ENCODE measurements at regions not wholly inside any gene's neighbourhood (a gene's known extent, or its start where the extent isn't known, plus 50 kb on each side); places are given as distances from the start of the nearest gene placed in this dataset.

DNA sequence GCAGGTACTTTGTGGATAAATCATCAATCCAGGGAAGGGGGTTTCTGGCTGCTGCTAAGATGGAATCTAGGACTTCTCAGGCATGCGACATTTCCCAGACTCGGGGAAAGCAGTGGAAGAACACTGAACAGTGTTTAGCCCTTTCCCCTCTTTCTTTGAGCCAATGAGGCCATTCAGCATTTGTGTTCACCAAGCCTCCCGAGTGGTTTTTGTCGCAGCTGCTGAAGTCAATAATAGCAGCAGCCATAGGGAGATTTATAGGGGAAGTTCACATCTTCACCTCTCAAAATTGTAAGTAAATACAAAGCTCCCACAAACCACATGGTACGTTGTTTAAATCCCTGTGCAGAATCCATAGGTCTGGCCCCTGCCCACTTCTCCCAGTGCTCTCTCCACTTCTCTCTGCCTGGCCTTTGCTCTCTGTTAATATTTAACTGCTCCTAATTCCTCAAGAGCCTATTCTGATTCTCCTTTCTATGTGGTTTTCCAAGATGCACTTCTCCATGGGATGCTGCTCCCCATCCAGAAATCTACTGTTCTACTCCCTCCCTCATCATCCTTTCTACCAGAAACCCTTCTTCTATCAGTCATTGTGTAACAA is 230.7 kb downstream of the SHQ1 start:
- Histone ChIP-seq H3K4me1 (no peaks in the 10 kb centered on the region), H3K27ac (no peak overlapping the region), H3K9me3 (no peaks in the 10 kb centered on the region), H3K4me3 (no peak overlapping the region), H3K4me2 (no peak overlapping the region)
- CTCF ChIA-PET, result no interaction called here
- POLR2A ChIA-PET, result no interaction called here
- DNase-seq (ENCODE audit: low read depth in 1 of 2, low spot score in 1 of 2) (no peak), FAIRE-seq (no peak), ATAC-seq (no peak)
- TF ChIP-seq NPAS2 (CRISPR knock-in tag; IDR thresholded peaks at IDR 0.05; ENCODE audit: borderline replicate concordance), result no peak
- TF ChIP-seq POLR2AphosphoS2 (conservative IDR thresholded peaks at IDR 0.05; ENCODE audit: low read length), result no peak
- TF ChIP-seq, protein P1, sequence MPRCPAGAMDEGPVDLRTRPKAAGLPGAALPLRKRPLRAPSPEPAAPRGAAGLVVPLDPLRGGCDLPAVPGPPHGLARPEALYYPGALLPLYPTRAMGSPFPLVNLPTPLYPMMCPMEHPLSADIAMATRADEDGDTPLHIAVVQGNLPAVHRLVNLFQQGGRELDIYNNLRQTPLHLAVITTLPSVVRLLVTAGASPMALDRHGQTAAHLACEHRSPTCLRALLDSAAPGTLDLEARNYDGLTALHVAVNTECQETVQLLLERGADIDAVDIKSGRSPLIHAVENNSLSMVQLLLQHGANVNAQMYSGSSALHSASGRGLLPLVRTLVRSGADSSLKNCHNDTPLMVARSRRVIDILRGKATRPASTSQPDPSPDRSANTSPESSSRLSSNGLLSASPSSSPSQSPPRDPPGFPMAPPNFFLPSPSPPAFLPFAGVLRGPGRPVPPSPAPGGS (IDR thresholded peaks at IDR 0.05), result no peak
- TF ChIP-seq PHF8 (IDR thresholded peaks at IDR 0.05; ENCODE audit: borderline replicate concordance, low read depth), result no peak
- no peak for TF ChIP-seq RCOR1 (IDR thresholded peaks at IDR 0.05; ENCODE audit: low read depth, low read length)
- no peak for TF ChIP-seq KDM1A (IDR thresholded peaks at IDR 0.05; ENCODE audit: low read depth)
- TF ChIP-seq ZSCAN20 (CRISPR knock-in tag; IDR thresholded peaks at IDR 0.05), result no peak
- TF ChIP-seq ZC3H11A (IDR thresholded peaks at IDR 0.05), result no peak
- TF ChIP-seq, protein P2, sequence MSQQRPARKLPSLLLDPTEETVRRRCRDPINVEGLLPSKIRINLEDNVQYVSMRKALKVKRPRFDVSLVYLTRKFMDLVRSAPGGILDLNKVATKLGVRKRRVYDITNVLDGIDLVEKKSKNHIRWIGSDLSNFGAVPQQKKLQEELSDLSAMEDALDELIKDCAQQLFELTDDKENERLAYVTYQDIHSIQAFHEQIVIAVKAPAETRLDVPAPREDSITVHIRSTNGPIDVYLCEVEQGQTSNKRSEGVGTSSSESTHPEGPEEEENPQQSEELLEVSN (IDR thresholded peaks at IDR 0.05; ENCODE audit: borderline replicate concordance, low read depth), result no peak
- TF ChIP-seq, protein P3, sequence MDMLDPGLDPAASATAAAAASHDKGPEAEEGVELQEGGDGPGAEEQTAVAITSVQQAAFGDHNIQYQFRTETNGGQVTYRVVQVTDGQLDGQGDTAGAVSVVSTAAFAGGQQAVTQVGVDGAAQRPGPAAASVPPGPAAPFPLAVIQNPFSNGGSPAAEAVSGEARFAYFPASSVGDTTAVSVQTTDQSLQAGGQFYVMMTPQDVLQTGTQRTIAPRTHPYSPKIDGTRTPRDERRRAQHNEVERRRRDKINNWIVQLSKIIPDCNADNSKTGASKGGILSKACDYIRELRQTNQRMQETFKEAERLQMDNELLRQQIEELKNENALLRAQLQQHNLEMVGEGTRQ (IDR thresholded peaks at IDR 0.05), result no peak
- TF ChIP-seq CBX8 (IDR thresholded peaks at IDR 0.05), result no peak
- TF ChIP-seq, protein P4, sequence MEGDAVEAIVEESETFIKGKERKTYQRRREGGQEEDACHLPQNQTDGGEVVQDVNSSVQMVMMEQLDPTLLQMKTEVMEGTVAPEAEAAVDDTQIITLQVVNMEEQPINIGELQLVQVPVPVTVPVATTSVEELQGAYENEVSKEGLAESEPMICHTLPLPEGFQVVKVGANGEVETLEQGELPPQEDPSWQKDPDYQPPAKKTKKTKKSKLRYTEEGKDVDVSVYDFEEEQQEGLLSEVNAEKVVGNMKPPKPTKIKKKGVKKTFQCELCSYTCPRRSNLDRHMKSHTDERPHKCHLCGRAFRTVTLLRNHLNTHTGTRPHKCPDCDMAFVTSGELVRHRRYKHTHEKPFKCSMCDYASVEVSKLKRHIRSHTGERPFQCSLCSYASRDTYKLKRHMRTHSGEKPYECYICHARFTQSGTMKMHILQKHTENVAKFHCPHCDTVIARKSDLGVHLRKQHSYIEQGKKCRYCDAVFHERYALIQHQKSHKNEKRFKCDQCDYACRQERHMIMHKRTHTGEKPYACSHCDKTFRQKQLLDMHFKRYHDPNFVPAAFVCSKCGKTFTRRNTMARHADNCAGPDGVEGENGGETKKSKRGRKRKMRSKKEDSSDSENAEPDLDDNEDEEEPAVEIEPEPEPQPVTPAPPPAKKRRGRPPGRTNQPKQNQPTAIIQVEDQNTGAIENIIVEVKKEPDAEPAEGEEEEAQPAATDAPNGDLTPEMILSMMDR (IDR thresholded peaks at IDR 0.05), result no peak
- TF ChIP-seq JUNB (IDR thresholded peaks at IDR 0.05), result no peak
- TF ChIP-seq JUN (IDR thresholded peaks at IDR 0.05), result no peak
- TF ChIP-seq EHMT2 (IDR thresholded peaks at IDR 0.05; ENCODE audit: low read depth), result no peak
- no peak for TF ChIP-seq CBX2 (IDR thresholded peaks at IDR 0.05; ENCODE audit: borderline replicate concordance, low read depth)
- TF ChIP-seq HOXB5 (CRISPR knock-in tag; IDR thresholded peaks at IDR 0.05), result no peak
- TF ChIP-seq FOSL2 (IDR thresholded peaks at IDR 0.05), result no peak
- no peak for TF ChIP-seq FOSL2 (CRISPR knock-in tag; IDR thresholded peaks at IDR 0.05)
- TF ChIP-seq RFX5 (IDR thresholded peaks at IDR 0.05), result no peak
- no peak for TF ChIP-seq KDM5A (IDR thresholded peaks at IDR 0.05)
- WGBS (ENCODE audit: missing lambda C conversion rate), result 65% methylated on average over 5 of the region's 5 CpGs

DNA sequence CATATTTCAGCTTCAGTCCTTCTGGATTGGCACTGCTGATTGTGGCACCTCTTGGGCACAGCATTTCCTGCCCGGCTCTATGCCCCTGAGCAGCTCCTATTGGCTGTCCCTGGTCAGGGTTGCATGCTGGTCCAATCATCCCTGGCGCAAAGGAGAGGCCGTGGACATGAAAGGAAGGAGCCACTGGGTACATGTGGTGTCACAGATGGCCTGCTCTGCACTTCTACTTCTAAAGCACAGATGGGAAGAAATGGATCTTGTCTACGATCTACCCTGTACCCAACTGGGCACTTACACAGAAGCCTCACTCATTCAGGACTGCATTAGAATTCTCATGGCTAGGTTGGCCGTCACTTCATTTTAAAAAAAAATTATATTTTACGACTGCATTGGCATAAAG is 232.5 kb downstream of the SHQ1 start:
- no peak for FAIRE-seq
- no peak for DNase-seq (ENCODE audit: low read depth in 1 of 2, low spot score in 1 of 2)
- POLR2A ChIA-PET, result no interaction called here
- no peak for TF ChIP-seq ZFP36 (IDR thresholded peaks at IDR 0.05; ENCODE audit: borderline replicate concordance, partially characterized antibody)
- no peak for TF ChIP-seq JUNB (IDR thresholded peaks at IDR 0.05)
- TF ChIP-seq, protein P5, sequence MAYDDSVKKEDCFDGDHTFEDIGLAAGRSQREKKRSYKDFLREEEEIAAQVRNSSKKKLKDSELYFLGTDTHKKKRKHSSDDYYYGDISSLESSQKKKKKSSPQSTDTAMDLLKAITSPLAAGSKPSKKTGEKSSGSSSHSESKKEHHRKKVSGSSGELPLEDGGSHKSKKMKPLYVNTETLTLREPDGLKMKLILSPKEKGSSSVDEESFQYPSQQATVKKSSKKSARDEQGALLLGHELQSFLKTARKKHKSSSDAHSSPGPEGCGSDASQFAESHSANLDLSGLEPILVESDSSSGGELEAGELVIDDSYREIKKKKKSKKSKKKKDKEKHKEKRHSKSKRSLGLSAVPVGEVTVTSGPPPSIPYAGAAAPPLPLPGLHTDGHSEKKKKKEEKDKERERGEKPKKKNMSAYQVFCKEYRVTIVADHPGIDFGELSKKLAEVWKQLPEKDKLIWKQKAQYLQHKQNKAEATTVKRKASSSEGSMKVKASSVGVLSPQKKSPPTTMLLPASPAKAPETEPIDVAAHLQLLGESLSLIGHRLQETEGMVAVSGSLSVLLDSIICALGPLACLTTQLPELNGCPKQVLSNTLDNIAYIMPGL (CRISPR knock-in tag; IDR thresholded peaks at IDR 0.05; ENCODE audit: borderline replicate concordance), result no peak
- no peak for TF ChIP-seq CBX2 (IDR thresholded peaks at IDR 0.05; ENCODE audit: borderline replicate concordance, low read depth)
- no peak for TF ChIP-seq HOXB13 (CRISPR knock-in tag; IDR thresholded peaks at IDR 0.05; ENCODE audit: low read depth)
- TF ChIP-seq RARB (CRISPR knock-in tag; IDR thresholded peaks at IDR 0.05), result no peak
- TF ChIP-seq CBX8 (IDR thresholded peaks at IDR 0.05), result no peak
- TF ChIP-seq FOXS1 (CRISPR knock-in tag; IDR thresholded peaks at IDR 0.05), result no peak
- TF ChIP-seq SMC3 (IDR thresholded peaks at IDR 0.05), result no peak
- TF ChIP-seq MAZ (IDR thresholded peaks at IDR 0.05; ENCODE audit: borderline replicate concordance, low read depth, low read length), result no peak
- no peak for TF ChIP-seq HOXA7 (CRISPR knock-in tag; IDR thresholded peaks at IDR 0.05)
- no peak overlapping the region for H3K27ac ChIP-seq
- 61% methylated on average over 6 of the region's 6 CpGs for WGBS (ENCODE audit: missing lambda C conversion rate)
- H3K9me3 ChIP-seq, result no peaks in the 10 kb centered on the region
- no peak for ATAC-seq
- H3K4me2 ChIP-seq, result no peak overlapping the region
- CTCF ChIA-PET, result no interaction called here
- no peak overlapping the region for H3K4me3 ChIP-seq
- H3K4me1 ChIP-seq, result no peaks in the 10 kb centered on the region
